KMS-11 (cell line): ENCODE measurements at regions not wholly inside any gene's neighbourhood (a gene's known extent, or its start where the extent isn't known, plus 50 kb on each side); places are given as distances from the start of the nearest gene placed in this dataset.

Experiments
- H2AFZ ChIP-seq: fragments of 200-600 bp; sonication (generic); 2 replicates; pipeline ENCODE4 v1.6.1; 2016; ENCODE audit warnings: antibody characterized with exemption, mixed run types, low read depth
- H3K27ac ChIP-seq: fragments of 200-600 bp; sonication (generic); 2 replicates; pipeline ENCODE4 v1.6.1; 2016; ENCODE audit warnings: mild to moderate bottlenecking, mixed run types
- H3K27me3 ChIP-seq: fragments of 200-600 bp; sonication (generic); 2 replicates; pipeline ENCODE4 v1.6.1; 2017; ENCODE audit warnings: mild to moderate bottlenecking, low read depth, mixed run types, moderate library complexity; ENCODE audit not compliant: insufficient read depth
- H3K36me3 ChIP-seq: fragments of 200-600 bp; sonication (generic); 2 replicates; pipeline ENCODE4 v1.6.1; 2017; ENCODE audit warnings: mild to moderate bottlenecking, mixed run types; ENCODE audit not compliant: insufficient read depth
- H3K4me1 ChIP-seq: fragments of 200-600 bp; sonication (generic); 2 replicates; pipeline ENCODE4 v1.6.1; 2016; ENCODE audit warnings: mild to moderate bottlenecking, low read depth, mixed run types; ENCODE audit not compliant: poor library complexity, severe bottlenecking
- H3K4me2 ChIP-seq: fragments of 200-600 bp; sonication (generic); 2 replicates; pipeline ENCODE4 v1.7.0; 2016; ENCODE audit warnings: mild to moderate bottlenecking, mixed run types
- H3K4me3 ChIP-seq: fragments of 200-600 bp; sonication (generic); IDR thresholded peaks from 2 replicates; pipeline ENCODE4 v1.6.1; 2017; ENCODE audit warnings: low read depth, low read length, mixed read lengths; ENCODE audit not compliant: insufficient read depth
- H3K79me2 ChIP-seq: fragments of 200-600 bp; sonication (generic); 2 replicates; pipeline ENCODE4 v1.6.1; 2016; ENCODE audit warnings: low read depth, mixed run types; ENCODE audit not compliant: insufficient read depth
- H3K9ac ChIP-seq: fragments of 200-600 bp; sonication (generic); 2 replicates; pipeline ENCODE4 v1.6.1; 2016; ENCODE audit warnings: mild to moderate bottlenecking, mixed run types
- H4K20me1 ChIP-seq: fragments of 200-600 bp; sonication (generic); 2 replicates; pipeline ENCODE4 v1.6.1; 2016; ENCODE audit warnings: mild to moderate bottlenecking, mixed run types; ENCODE audit not compliant: insufficient read depth
- TF ChIP-seq, protein P1 (sequence below): fragments of 200-600 bp; sonication (generic); conservative IDR thresholded peaks from 2 replicates; pipeline ENCODE4 v1.6.1; 2017; ENCODE audit warnings: low read depth, mild to moderate bottlenecking, antibody characterized with exemption, low read length, moderate library complexity, mixed read lengths

DNA sequence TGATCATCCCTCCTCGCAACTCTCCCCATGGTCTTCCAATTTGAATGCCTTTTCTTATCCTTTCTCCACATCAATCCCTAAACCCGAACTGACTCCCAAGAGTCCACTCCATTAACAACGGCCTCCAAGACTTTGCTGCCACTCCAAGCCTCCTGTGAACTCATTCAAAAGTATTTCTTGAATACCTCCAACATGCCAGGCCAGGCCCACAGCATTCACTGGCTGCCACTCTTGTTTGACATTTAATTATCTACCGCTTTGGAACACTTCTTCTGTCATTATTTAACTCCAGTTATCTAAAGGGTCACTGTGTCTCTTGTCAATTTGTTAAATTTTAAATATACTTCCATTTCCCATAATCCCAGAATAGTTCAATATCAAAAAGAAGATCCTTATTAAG lies 378.9 kb downstream of the EFNA5 start:
- Histone ChIP-seq H3K4me2 (no peak overlapping the region), H2AFZ (no peak overlapping the region), H4K20me1 (no peaks in the 10 kb centered on the region), H3K9ac (no peak overlapping the region), H3K36me3 (no peaks in the 10 kb centered on the region), H3K27me3 (no peaks in the 10 kb centered on the region), H3K27ac (no peak overlapping the region), H3K4me3 (no peak overlapping the region), H3K79me2 (no peaks in the 10 kb centered on the region), H3K4me1 (no peaks in the 10 kb centered on the region)
- TF ChIP-seq, protein P1, sequence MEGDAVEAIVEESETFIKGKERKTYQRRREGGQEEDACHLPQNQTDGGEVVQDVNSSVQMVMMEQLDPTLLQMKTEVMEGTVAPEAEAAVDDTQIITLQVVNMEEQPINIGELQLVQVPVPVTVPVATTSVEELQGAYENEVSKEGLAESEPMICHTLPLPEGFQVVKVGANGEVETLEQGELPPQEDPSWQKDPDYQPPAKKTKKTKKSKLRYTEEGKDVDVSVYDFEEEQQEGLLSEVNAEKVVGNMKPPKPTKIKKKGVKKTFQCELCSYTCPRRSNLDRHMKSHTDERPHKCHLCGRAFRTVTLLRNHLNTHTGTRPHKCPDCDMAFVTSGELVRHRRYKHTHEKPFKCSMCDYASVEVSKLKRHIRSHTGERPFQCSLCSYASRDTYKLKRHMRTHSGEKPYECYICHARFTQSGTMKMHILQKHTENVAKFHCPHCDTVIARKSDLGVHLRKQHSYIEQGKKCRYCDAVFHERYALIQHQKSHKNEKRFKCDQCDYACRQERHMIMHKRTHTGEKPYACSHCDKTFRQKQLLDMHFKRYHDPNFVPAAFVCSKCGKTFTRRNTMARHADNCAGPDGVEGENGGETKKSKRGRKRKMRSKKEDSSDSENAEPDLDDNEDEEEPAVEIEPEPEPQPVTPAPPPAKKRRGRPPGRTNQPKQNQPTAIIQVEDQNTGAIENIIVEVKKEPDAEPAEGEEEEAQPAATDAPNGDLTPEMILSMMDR: no peak

DNA sequence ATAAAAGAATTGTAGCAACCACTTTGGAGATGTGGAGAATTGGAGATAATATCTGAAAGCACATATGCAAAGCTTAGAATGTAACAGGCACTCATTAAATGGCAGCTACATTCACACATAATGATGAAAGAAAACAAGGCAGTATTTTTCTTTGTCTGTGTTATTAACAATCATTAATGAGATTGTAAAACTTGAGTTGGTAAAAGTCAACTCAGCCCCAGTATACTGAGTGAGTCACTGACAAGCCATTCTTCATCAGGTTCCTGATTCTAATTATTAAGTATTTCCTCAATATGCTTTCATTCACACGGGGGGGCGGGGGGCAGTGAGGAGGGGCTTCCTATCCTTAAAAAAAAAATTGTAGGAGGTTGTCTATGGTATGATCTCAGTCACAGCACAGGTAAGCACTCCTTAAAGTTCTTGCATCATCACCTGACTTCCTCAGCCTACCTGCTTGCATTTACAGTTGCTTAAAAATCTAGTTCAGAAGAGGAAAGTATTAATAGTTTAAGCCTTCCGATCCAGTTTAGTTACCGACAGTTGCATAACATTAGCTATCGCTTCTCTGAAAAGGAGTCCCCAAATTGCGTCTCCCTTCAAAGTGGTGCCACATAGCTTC lies 379.8 kb downstream of the EFNA5 start:
- no peak overlapping the region for H3K4me2 ChIP-seq
- no peak overlapping the region for H3K27ac ChIP-seq
- no peaks in the 10 kb centered on the region for H3K79me2 ChIP-seq
- H3K4me3 ChIP-seq: no peak overlapping the region
- no peak overlapping the region for H3K9ac ChIP-seq
- TF ChIP-seq, protein P1: no peak
- H3K27me3 ChIP-seq: no peaks in the 10 kb centered on the region
- H4K20me1 ChIP-seq: no peaks in the 10 kb centered on the region
- H3K4me1 ChIP-seq: peaks cover 3% of the 10 kb centered on the region
- H3K36me3 ChIP-seq: no peaks in the 10 kb centered on the region
- H2AFZ ChIP-seq: no peak overlapping the region

DNA sequence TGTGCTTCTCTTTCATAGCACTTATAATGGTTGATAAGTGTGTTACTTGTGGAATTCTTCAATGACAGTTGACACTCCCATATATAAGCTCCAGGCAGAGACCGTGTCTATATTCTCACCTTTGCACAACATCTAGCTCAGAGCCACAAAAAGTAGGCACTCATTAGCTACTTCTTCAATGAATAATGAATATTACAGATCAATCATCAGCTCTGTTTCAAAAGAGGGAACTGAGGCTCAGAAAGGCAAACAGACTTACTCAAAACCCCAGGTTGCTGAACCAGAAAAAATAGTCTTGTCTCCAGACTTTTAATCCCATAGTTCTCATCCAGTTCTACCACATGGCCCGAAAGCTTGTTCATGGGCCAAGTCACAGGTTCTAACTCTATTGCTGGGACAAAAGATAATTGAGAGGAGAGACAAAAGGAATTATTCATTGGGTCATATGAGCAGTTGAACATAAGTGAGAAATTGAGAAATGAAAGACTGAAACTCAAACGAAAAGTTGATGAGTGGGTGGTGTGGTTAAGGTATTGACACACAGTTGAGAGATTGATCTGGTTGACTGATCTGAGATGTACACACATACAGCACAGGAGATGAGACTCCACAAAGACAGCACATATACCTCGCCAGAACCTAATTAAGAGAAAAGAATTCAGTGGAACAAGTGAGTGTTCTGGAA lies 381.6 kb downstream of the EFNA5 start:
- Histone ChIP-seq H3K4me3 (no peak overlapping the region), H4K20me1 (no peaks in the 10 kb centered on the region), H3K4me1 (peaks cover 14% of the 10 kb centered on the region), H3K9ac (no peak overlapping the region), H3K27ac (no peak overlapping the region), H3K4me2 (no peak overlapping the region), H3K36me3 (no peaks in the 10 kb centered on the region), H3K79me2 (no peaks in the 10 kb centered on the region), H2AFZ (no peak overlapping the region), H3K27me3 (no peaks in the 10 kb centered on the region)
- TF ChIP-seq, protein P1: no peak

DNA sequence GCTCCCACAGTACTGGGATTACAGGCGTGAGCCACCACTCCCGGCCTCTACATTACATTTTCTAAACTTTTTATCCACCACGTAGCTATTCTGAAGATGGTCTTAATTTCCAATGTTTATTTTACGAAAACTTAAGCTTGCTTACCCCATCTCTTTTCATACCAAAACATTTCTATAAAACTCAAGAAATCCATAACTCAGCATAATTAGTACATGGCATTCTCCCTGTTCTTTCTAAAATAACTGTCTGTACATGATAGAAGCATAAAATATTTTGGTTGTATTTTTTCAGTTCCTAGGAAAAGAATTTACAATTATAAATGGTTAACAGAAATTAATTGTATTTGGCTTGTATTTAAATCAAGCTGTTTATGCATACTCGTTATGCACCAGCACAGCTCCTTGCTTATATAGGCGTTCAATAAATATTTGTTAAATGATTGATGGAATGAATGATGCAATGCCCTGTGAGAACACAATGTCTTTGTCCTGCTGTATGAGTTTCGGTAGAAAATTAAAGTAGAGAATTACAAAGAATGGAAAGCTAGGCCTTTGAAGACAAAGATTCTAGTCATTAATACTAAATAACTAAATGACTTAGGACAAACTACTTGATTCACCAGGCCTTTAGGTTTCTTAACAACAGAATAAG lies 384.2 kb downstream of the EFNA5 start:
- TF ChIP-seq, protein P1: no peak
- H3K4me3 ChIP-seq: no peak overlapping the region
- no peak overlapping the region for H3K27ac ChIP-seq
- H4K20me1 ChIP-seq: no peaks in the 10 kb centered on the region
- peaks cover 14% of the 10 kb centered on the region for H3K4me1 ChIP-seq
- no peaks in the 10 kb centered on the region for H3K36me3 ChIP-seq
- H3K4me2 ChIP-seq: no peak overlapping the region
- no peaks in the 10 kb centered on the region for H3K79me2 ChIP-seq
- H3K27me3 ChIP-seq: no peaks in the 10 kb centered on the region
- no peak overlapping the region for H2AFZ ChIP-seq
- no peak overlapping the region for H3K9ac ChIP-seq
